GM18508 (cell line): ENCODE measurements at regions not wholly inside any gene's neighbourhood (a gene's known extent, or its start where the extent isn't known, plus 50 kb on each side); places are given as distances from the start of the nearest gene placed in this dataset.

Source experiments
- ATAC-seq: cut with Tn5 transposase; IDR thresholded peaks from one replicate; pipeline ENCODE4 v1.9.1; 2021; ENCODE audit warnings: moderate number of reproducible peaks; ENCODE audit not compliant: insufficient read depth, unreplicated experiment

- ATAC-seq: no peak
These were observed 661.4 kb downstream of the MRPL39 start for GRCh38 chr21:24945910-24946309.

- ATAC-seq: no peak
These were observed 665.7 kb downstream of the MRPL39 start for GRCh38 chr21:24941316-24942185.

- ATAC-seq: no peak
These were observed 668.0 kb downstream of the MRPL39 start for GRCh38 chr21:24939291-24939690.

- no peak for ATAC-seq
These were observed 668.7 kb downstream of the MRPL39 start for GRCh38 chr21:24938573-24938972.

- no peak for ATAC-seq
These were observed 671.3 kb downstream of the MRPL39 start for GRCh38 chr21:24935991-24936390.

- no peak for ATAC-seq
These were observed 696.7 kb downstream of the MRPL39 start for GRCh38 chr21:24910591-24910990.

- ATAC-seq: no peak
These were observed 703.2 kb downstream of the MRPL39 start for GRCh38 chr21:24903994-24904635.

- peak; percentile 42 for ATAC-seq
These were observed 708.1 kb downstream of the MRPL39 start for GRCh38 chr21:24899138-24899537.

GRCh38 chr21:24897883-24898282 lies 709.4 kb downstream of the MRPL39 start:
- ATAC-seq: peak; percentile 59

GRCh38 chr21:24896735-24897124 lies 710.6 kb downstream of the MRPL39 start:
- no peak for ATAC-seq

- ATAC-seq: peak; percentile 63
These were observed 711.2 kb downstream of the MRPL39 start for GRCh38 chr21:24895885-24896734.

GRCh38 chr21:24894324-24894723 lies 713.0 kb downstream of the MRPL39 start:
- ATAC-seq: no peak

GRCh38 chr21:24890021-24890420 lies 717.3 kb downstream of the MRPL39 start:
- no peak for ATAC-seq

- ATAC-seq: no peak
These were observed 725.8 kb downstream of the MRPL39 start for GRCh38 chr21:24881506-24881905.

GRCh38 chr21:24870633-24871032 lies 736.6 kb downstream of the MRPL39 start:
- ATAC-seq: no peak

GRCh38 chr21:24869862-24870261 lies 737.4 kb downstream of the MRPL39 start:
- ATAC-seq: no peak

- no peak for ATAC-seq
These were observed 739.2 kb downstream of the MRPL39 start for GRCh38 chr21:24868117-24868516.

GRCh38 chr21:24861471-24861870 lies 745.8 kb downstream of the MRPL39 start:
- ATAC-seq: no peak

- no peak for ATAC-seq
These were observed 751.0 kb downstream of the MRPL39 start for GRCh38 chr21:24856326-24856725.

GRCh38 chr21:24852610-24853195 lies 754.6 kb downstream of the MRPL39 start:
- ATAC-seq: no peak
